ENCODE measurements at regions not wholly inside any gene's neighbourhood (a gene's known extent, or its start where the extent isn't known, plus 50 kb on each side); places are given as distances from the start of the nearest gene placed in this dataset.

DNA sequence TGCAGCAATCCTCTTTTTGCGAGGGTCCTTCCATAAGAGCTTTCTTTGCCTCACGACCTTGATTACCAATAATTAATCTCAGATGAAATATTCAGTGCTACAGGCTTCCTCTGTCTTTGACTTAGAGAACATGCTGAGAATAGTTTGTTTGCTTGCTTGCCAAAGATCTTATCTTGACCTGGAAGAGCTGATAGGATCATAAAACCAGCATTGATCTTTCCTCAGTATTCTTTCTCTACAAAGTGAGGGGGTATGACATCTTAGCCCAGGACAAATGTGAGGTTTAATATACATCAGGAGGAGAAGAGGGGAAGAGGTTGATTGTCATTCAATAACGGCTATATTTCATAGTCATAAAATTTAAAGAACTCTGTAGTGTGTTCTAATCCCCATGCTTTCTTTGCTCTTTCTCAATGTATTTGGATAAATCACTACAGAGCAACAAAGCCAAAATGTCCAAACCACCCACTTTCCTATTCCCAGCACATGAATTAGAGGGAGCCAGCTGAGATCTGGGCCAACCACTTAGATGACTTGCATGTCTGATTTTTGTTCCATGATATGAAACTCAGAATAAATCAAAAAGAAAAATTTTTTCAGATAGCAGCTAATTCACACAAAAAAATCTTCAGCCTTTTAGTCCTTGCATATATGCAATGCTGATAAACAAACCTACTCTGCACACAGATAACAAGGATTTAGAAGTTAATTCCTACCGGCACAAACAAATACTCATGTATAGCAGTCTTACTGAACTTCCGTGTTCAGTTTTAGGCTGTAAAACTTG is 50.5 kb upstream of the IPO9 start:
- no peak for DNase-seq

Data from NCI-H446 treated with DMSO at 0.1 percent for 48 hours (cell line).